Choroid plexus epithelial cell (primary cell): ENCODE measurements at regions not wholly inside any gene's neighbourhood (a gene's known extent, or its start where the extent isn't known, plus 50 kb on each side); places are given as distances from the start of the nearest gene placed in this dataset.

Experiments used
- DNase-seq: peaks from one replicate; pipeline ENCODE4 v3.0.0-alpha.2; 2010; ENCODE audit warnings: low read depth
- H3K4me3 ChIP-seq: 2 replicates; pipeline ENCODE4 v1.5.1; 2011; ENCODE audit warnings: low read depth, mild to moderate bottlenecking, control low read depth, low read length, moderate library complexity
- CTCF ChIP-seq: conservative IDR thresholded peaks from 2 replicates; pipeline ENCODE4 v1.5.1; 2011; ENCODE audit warnings: low read depth, mild to moderate bottlenecking, control low read depth, inconsistent platforms, low read length, moderate library complexity

- no peak for TF ChIP-seq CTCF
- no peak overlapping the region for H3K4me3 ChIP-seq
- no peak for DNase-seq
Measured at GRCh38 chr5:71841107-71841506, 122.0 kb downstream of the CARTPT start.

- no peak for TF ChIP-seq CTCF
- H3K4me3 ChIP-seq = no peak overlapping the region
- DNase-seq = no peak
Measured at GRCh38 chr5:71843111-71843510, 124.0 kb downstream of the CARTPT start.

GRCh38 chr5:71844862-71845261 lies 125.8 kb downstream of the CARTPT start:
- TF ChIP-seq CTCF = no peak
- no peak for DNase-seq
- no peak overlapping the region for H3K4me3 ChIP-seq

GRCh38 chr5:71859515-71859914 lies 140.4 kb downstream of the CARTPT start:
- TF ChIP-seq CTCF = no peak
- H3K4me3 ChIP-seq = no peak overlapping the region
- no peak for DNase-seq

GRCh38 chr5:71860048-71860447 lies 141.0 kb downstream of the CARTPT start:
- no peak for DNase-seq
- no peak for TF ChIP-seq CTCF
- H3K4me3 ChIP-seq = no peak overlapping the region

GRCh38 chr5:71861682-71862081 lies 142.6 kb downstream of the CARTPT start:
- H3K4me3 ChIP-seq = no peak overlapping the region
- no peak for DNase-seq
- no peak for TF ChIP-seq CTCF

- no peak for DNase-seq
- no peak for TF ChIP-seq CTCF
- no peak overlapping the region for H3K4me3 ChIP-seq
Measured at GRCh38 chr5:71862087-71862486, 143.0 kb downstream of the CARTPT start.
